ENCODE measurements at regions not wholly inside any gene's neighbourhood (a gene's known extent, or its start where the extent isn't known, plus 50 kb on each side); places are given as distances from the start of the nearest gene placed in this dataset.
"Not testable (repeated sequence)": the region's sequence is repeated elsewhere in the genome, so short reads cannot be mapped to it uniquely, and the experiment has no call there.

GRCh38 chr12:27133022-27133590 lies 50.7 kb upstream of the C12orf71 start:
- DNase-seq (ENCODE audit: low spot score), result no peak

GRCh38 chr12:27140478-27140969 lies 58.1 kb upstream of the C12orf71 start:
- DNase-seq (ENCODE audit: low spot score), result no peak

- peak; percentile 66 for DNase-seq (ENCODE audit: low spot score)
These were observed 59.8 kb upstream of the C12orf71 start for GRCh38 chr12:27142101-27142721.

GRCh38 chr12:27143256-27144069 lies 61.1 kb upstream of the C12orf71 start:
- no peak for DNase-seq (ENCODE audit: low spot score)

GRCh38 chr12:27145725-27146124 lies 63.3 kb upstream of the C12orf71 start:
- not testable (repeated sequence) for DNase-seq (ENCODE audit: low spot score)

GRCh38 chr12:27148373-27148772 lies 66.0 kb upstream of the C12orf71 start:
- no peak for DNase-seq (ENCODE audit: low spot score)

- DNase-seq (ENCODE audit: low spot score), result no peak
These were observed 66.4 kb upstream of the C12orf71 start for GRCh38 chr12:27148791-27149190.

- DNase-seq (ENCODE audit: low spot score), result no peak
These were observed 69.1 kb upstream of the C12orf71 start for GRCh38 chr12:27151479-27151878.

GRCh38 chr12:27158297-27158696 lies 75.9 kb upstream of the C12orf71 start:
- peak; percentile 12 for DNase-seq (ENCODE audit: low spot score)

- no peak for DNase-seq (ENCODE audit: low spot score)
These were observed 79.3 kb upstream of the C12orf71 start for GRCh38 chr12:27161458-27162228.

- no peak for DNase-seq (ENCODE audit: low spot score)
These were observed 79.8 kb upstream of the C12orf71 start for GRCh38 chr12:27162229-27162537.

- no peak for DNase-seq (ENCODE audit: low spot score)
These were observed 80.8 kb upstream of the C12orf71 start for GRCh38 chr12:27163048-27163715.

- DNase-seq (ENCODE audit: low spot score), result no peak
These were observed 80.2 kb upstream of the STK38L start for GRCh38 chr12:27163894-27164293.

GRCh38 chr12:27164330-27165040 lies 79.6 kb upstream of the STK38L start:
- no peak for DNase-seq (ENCODE audit: low spot score)

- DNase-seq (ENCODE audit: low spot score), result not testable (repeated sequence)
These were observed 78.1 kb upstream of the STK38L start for GRCh38 chr12:27165958-27166357.

GRCh38 chr12:27171494-27171893 lies 72.6 kb upstream of the STK38L start:
- DNase-seq (ENCODE audit: low spot score), result not testable (repeated sequence)

- DNase-seq (ENCODE audit: low spot score), result no peak
These were observed 67.3 kb upstream of the STK38L start for GRCh38 chr12:27176765-27177164.

- DNase-seq (ENCODE audit: low spot score), result no peak
These were observed 66.4 kb upstream of the STK38L start for GRCh38 chr12:27177706-27178105.

GRCh38 chr12:27178255-27178654 lies 65.8 kb upstream of the STK38L start:
- no peak for DNase-seq (ENCODE audit: low spot score)

- no peak for DNase-seq (ENCODE audit: low spot score)
These were observed 65.2 kb upstream of the STK38L start for GRCh38 chr12:27178723-27179399.
